ENCODE measurements at regions not wholly inside any gene's neighbourhood (a gene's known extent, or its start where the extent isn't known, plus 50 kb on each side); places are given as distances from the start of the nearest gene placed in this dataset.

DNA sequence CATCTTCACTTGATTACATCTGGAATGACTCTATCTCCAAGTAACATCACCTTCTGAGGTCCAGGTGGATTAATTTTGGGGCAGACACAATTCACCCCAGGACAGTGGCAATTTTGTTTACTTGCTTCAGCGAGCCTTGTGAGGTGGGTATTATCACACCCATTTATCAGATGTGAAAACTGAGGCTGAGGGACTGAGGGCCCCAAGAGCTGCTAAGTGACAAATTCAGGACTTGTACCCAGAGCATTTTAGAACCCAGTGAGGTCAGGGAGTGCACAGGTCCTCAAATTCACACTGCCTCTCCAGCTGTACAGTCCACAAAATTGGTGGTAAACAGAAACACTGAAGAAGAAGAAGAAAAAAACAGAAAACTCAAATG lies 125.2 kb upstream of the PMEPA1 start:
- TF ChIP-seq POLR2AphosphoS5 (IDR thresholded peaks at IDR 0.05) (no peak), CTCF (IDR thresholded peaks at IDR 0.05) (no peak), POLR2A (IDR thresholded peaks at IDR 0.05; ENCODE audit: low read depth) (no peak)
